ENCODE measurements at regions not wholly inside any gene's neighbourhood (a gene's known extent, or its start where the extent isn't known, plus 50 kb on each side); places are given as distances from the start of the nearest gene placed in this dataset.

DNA sequence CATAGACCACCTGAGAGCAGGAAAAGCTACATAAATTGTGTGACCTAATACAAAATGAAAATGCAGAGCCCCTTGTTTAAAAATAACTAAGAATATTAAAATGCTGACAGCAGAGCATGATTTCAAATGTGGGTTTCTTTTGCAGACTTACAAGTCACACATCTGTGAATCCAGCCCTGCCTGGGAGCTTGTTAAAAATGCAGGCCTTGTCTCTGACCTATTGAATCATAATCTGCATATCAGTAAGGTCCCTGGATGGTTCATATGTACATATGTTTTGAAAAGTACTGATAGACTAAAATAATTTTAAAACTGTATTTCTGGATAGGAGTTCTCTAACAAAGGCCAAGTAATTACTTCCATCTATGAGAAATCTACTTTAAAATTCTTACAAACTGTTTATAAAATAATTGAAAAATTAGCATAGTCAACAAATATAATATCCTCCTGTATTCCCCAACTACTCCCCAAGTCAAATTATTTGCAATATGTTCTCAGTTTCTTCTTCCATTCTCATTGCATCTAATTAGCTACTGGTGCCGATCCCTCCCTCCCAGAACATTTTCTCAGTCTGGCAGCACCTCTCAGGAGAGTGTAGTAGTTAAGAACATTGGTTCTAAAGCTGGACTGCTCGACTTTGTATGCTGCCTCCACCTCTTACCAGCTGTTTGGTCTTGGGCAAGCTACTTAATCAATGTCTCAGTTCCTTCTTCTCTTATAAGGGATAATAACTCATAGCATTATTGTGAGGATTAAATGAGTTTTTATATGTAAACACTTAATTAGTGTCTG is 1040.4 kb upstream of the CDH2 start:
- TF ChIP-seq, protein P1, sequence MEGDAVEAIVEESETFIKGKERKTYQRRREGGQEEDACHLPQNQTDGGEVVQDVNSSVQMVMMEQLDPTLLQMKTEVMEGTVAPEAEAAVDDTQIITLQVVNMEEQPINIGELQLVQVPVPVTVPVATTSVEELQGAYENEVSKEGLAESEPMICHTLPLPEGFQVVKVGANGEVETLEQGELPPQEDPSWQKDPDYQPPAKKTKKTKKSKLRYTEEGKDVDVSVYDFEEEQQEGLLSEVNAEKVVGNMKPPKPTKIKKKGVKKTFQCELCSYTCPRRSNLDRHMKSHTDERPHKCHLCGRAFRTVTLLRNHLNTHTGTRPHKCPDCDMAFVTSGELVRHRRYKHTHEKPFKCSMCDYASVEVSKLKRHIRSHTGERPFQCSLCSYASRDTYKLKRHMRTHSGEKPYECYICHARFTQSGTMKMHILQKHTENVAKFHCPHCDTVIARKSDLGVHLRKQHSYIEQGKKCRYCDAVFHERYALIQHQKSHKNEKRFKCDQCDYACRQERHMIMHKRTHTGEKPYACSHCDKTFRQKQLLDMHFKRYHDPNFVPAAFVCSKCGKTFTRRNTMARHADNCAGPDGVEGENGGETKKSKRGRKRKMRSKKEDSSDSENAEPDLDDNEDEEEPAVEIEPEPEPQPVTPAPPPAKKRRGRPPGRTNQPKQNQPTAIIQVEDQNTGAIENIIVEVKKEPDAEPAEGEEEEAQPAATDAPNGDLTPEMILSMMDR (IDR thresholded peaks at IDR 0.05): no peak
- TF ChIP-seq EZH2phosphoT487 (IDR thresholded peaks at IDR 0.05) (no peak), EZH2 (IDR thresholded peaks at IDR 0.05) (no peak)
